GM18867 (cell line): ENCODE measurements at regions not wholly inside any gene's neighbourhood (a gene's known extent, or its start where the extent isn't known, plus 50 kb on each side); places are given as distances from the start of the nearest gene placed in this dataset.

ENCODE experiments used
- ATAC-seq: cut with Tn5 transposase; IDR thresholded peaks from one replicate; pipeline ENCODE4 v1.9.1; 2021; ENCODE audit warnings: mild to moderate bottlenecking, moderate library complexity; ENCODE audit not compliant: unreplicated experiment

DNA sequence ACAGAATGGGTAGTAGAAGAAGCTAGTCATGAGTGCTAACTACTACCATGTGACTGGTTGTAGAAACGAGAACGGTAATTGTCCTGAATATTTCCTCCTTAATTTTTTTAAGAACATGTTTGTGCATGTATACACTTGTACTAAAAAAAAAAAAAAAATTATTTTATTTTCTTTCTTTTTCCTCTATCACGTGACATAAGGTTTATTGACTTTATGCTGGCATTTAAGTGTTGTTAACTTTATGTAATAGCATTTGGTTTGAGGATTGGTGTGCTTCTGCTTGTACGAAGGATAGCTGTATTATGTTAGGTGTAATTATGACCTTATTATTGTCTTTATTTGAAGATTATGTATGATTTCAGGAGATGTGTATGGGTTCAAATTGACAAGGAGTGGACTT is 349.1 kb upstream of the PTPRD start:
- ATAC-seq = no peak

DNA sequence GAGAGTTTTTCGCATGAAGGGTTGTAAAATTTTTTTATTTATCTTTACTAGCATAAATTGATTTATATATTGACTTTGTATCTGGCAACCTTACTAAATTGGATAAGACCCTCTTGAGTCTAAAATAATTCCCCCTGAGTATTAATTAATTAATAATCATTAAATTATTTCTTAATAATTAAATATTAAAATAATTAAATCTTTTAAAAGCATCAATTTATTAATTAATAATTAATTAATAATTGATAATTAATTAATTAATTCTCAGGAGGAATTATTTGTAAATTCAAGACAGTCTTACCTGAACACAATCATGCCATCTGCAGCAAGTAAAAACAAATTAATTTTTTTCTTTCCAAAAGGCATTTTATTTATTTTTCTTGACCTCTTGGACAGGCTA is 370.4 kb upstream of the PTPRD start:
- ATAC-seq = no peak

DNA sequence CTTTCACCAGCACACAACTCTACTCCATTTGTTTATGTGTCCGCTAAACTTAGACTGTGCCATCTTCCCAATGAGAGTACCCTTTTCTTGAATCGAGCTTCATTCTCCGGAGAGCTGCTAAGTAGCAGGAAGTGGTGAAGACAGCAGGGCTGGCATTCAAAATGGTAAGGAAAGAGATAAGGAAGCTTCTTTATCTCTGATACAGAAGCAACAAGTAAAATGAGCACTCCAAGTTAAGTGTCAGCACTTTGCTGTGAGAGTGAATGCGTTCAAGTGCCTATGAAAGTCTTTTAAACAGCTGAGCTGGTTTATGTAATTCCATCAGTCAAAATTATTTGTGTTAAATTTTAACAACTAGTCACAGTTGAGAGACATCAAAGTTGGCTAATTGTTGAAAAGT is 386.8 kb upstream of the PTPRD start:
- no peak for ATAC-seq

DNA sequence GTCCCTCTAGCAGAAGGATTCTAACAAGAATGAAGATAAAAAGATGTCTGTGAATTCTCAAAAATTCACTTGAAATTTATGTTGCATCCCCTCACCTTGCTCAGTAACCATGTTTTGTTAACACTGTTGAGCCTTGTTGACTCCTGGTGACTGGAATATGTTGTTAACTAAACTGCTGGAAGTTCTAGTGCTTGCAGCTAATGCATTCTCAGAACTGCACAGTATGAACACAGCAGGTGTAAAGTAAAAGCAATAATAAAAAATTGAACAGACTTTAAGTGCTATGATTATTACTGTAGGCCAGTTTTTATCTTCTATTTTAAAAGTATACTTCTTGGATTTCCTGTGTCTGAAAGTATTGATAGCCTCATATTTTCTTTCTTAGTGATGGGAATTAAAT is 388.7 kb upstream of the PTPRD start:
- ATAC-seq = no peak

DNA sequence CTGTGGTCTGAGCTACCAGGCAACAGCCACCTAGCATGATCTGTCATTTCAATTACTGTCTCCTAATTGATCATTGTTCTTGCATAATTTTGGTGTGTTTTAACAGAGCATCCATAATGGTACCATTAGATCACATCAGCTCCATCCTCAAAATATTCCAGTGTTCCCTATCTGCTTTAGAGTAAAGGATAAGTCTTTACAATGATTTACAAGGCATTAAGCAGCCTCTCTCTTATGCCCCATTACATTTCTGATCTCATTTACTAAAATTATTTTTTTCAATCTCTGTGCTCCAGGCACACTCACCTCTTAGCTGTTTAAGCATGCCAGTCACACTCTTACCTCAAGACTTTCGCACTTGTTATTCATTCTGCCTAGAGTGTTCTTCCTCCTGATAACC is 389.9 kb upstream of the PTPRD start:
- no peak for ATAC-seq

DNA sequence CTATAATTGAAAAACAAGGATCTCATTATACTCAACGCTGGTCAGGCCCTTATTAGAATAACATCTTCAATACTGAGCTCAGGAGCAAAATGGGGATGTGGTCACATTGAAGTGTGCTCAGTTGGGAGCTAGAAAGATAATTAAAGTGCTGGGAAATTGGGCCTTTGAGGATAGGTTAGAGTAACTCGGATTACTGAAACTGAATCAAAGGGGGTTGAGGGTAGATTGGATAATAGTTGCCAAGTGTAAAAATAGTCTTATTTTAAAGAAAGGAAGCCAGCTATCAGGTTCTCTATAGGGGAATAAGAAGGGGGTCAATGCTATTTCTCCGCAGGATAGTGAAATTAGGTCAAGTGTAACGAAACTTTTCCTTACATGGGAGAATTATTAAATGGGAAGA is 391.0 kb upstream of the PTPRD start:
- ATAC-seq = no peak

DNA sequence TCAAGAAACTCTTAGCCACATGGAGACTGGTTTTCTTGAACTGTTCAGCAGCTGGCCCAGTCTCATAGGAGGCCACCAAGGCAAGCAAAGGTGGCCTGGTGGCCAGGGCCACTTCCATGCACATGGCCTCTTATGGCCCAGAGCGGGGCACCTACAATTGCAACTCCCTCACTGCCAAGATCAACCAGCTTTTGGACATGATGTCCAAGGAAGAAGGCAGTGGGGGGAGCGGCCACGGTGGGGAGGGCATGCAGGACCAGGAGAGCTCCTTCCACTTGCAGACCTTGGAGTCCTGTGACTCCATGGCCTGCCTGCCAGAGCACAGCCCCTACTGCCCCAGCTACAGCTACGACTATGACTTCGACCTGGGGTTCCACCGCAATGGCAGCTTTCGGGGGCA is 398.9 kb upstream of the PTPRD start:
- no peak for ATAC-seq

DNA sequence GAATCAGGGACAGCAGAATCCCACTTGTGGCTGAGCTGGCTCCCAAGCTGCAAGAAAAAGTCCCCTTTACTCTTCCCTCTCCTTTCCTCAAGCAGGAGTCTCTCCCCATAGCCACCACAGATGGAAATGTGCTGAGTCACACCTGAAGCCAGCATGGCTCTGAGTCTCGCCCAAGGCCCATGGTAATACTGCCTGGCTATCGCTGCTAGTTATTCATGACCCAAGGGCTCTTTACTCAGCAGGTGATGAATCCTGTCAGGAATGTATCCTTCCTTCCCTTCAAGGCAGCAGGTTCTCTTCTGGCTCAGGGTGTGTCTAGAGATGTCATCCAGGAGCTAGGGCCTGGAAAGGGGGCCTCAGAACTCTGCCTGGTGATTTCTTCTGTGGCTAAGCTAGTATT is 403.3 kb upstream of the PTPRD start:
- ATAC-seq = no peak

DNA sequence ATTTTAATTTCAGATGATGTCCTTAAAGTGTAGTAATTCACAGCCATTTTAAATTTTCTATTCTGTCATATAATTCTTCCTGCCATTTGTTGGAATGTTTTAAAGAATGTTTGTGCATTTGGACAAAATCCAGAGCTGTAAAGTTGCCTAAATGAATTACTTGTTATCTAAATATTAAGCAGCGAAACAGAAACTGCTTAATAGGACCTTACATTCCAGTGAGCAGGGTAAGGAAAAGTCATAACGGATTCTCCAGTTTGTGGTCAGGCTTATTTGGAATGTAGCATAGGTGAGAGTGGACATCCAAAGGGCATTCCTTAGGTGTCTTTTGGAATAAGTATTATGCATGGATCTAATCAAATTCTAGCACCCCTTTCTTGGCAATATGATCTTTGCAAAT is 410.4 kb upstream of the PTPRD start:
- no peak for ATAC-seq

DNA sequence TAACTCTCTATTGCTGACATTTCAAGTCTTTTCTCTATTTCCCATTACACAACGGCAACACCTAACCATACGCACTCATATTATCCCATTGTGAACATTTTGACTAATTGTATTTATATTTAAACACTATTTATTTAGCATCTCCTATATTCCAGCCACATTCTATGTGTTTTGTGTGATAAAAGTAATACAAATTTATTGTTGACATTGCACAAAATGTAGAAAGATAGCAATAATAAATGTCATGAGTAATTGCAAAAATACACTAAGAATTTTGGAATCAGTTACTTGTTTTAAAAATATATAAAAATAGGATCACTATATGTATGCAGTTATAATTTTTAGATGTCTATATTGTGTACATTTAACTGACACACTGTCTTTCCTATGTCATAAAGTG is 413.0 kb upstream of the PTPRD start:
- ATAC-seq = no peak

DNA sequence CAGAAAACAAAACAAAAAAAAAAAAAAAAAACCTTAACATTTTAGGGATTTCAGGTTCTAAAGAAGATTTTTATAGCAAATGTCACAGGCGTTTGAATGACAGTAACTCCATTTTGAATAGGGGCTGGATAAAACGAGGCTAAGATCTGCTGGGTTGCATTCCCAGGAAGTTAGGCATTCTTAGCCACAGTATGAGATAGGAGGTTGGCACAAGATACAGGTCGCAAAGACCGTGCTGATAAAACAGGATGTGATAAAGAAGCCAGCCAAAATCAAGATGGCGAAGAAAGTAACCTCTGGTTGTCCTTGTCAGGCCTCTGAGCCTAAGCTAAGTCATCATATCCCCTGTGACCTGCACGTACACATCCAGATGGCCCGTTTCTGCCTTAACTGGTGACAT is 425.6 kb upstream of the PTPRD start:
- no peak for ATAC-seq

DNA sequence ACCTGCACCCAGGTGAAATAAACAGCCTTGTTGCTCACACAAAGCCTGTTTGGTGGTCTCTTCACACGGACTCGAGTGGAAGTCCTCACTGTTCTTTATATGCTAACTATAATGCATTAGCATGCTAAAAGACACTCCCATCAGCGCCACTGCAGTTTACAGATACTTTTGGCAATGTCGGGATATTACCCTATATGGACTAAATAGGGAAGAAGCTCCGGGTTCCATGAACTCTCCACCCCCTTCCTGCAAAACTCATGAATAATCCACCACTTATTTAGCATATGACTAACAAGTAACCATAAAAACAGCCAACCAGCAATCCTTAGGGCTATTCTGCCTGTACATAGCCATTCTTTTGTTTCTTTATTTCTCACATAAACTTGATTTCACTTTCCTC is 426.2 kb upstream of the PTPRD start:
- ATAC-seq = no peak

DNA sequence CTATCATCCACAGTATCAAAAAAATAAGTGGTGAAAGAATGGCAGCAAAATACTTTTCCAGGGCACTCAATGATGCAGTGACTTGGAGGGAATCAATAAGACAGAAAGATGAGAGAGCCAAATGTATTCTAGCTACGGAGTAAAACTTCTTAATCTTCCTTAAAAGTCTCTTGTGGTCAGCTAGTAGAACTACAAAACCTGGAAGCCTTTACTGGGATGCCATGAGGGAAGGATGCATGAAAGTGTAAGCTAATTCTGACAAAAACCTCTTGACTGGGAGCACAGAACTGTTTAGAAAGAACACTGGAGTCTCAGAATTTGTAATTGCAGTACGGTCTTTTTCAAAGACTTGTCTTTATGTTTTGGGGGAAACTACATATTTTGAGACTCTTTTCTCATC is 432.8 kb upstream of the PTPRD start:
- ATAC-seq = no peak

DNA sequence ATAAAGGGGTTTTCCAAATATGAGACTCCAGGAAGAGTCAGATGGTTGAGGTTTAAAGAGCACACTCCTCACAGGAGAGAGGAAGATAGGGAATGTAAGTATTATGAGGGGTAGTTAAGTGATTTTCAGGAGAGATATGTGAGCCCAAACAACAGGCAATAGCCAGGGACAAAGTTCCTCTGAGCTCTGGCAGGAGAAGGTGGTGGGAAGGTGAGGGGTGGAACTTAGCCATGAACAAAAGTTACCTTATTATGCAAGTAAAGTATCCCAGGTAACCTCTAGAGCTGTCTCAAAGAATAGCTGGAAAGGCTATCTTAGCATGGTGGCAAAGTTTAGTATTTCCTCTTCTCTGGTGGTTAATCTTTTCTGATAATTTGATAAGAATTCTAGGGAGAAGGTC is 450.5 kb upstream of the PTPRD start:
- no peak for ATAC-seq

DNA sequence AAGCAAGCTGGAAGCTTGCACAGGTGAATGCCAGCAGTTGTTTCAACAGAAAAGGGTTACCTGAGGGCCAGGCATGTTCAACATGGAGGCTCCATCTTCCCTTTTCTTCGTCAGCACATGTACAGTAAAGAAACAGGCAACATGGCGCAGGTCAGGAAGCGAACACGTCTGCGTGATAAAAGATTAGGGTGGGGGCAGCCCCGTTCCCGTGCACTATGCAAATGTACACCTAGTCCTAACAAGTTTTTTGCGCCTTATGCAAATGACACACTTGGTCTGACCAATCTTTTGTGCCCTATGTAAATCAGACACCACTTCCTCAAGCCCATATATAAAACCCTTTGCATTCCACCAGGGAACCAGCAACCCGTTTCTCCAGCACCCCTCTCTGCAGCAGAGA is 452.1 kb upstream of the PTPRD start:
- no peak for ATAC-seq

DNA sequence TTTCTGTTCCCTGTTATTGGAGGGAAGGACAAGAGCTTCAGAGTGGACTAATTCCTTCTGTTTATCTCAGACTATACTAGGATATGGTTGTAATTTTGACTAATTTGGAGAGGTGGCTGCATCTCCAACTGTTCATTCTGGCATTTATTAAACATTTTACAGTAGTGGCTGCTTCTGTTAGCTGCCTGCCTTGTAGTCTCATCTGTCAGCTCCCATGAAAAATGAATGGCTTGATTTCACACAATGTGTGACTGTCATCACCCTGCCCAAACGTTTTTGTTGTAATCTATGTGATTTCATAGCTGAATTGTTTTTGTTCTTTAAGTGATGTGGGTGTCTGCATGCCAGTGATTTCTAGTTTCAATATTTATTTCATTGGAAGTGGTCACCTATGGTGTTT is 459.4 kb upstream of the PTPRD start:
- no peak for ATAC-seq

DNA sequence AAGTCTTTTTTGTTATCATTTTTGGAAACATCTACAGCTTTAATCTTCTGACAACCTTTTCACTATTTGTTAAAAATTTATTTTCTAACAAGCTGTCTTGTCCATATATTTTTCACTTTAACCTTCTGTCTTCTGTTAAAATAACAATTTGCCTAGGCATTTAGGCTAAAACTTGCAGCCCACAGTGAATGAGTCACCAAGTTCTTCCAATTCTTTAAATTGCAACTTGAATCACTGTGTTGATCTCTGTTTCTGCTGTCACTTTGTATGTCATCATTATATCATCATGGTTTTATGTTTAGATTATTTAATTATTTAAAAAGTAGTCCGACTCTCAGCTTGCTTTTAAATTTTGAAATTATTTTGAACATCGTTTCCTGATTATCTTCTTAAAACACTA is 473.8 kb upstream of the PTPRD start:
- ATAC-seq = no peak

DNA sequence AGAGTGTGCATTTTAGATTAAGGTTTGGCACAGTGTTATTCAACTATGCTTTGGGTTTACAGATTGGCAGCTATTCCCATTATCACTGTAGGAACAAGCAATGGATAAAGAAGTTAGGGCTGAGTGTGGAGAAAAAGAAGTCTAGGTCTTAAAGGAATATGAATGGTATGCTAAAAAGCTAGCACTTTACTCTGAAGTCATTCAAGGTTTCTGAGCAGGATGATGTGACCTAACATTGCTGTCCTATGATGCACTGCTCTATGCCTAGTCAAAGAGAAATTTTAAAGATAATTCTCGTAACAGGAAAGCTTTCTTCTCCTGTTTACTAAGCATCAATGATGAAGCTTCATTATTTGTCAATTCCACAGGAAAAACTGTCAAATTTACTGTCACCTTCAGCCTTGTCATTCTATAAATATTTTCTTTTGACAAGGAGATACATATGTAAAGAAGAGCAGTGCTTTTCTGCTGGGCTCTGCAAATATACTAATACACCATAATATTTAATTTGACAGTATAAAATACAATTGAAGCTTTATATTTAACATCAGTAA is 476.1 kb upstream of the PTPRD start:
- ATAC-seq = no peak

DNA sequence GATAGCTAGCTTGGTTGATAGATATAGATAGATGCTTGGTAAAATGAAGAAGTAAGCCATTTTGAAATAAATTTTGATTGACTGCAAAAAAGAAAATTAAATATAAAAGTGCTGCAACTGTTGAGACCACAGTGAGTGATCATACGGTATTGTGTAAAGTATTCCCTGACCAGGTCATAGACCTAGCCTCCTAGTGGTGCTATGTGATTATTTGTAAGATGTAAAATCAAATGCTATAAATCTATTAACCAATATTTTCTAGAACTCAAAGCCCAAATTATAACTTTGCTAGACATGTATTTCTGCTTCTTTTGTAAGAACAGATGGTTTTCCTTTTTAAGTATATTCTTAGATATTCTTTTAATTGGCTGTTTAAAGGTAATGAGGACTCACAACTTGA is 480.2 kb upstream of the PTPRD start:
- ATAC-seq = no peak

DNA sequence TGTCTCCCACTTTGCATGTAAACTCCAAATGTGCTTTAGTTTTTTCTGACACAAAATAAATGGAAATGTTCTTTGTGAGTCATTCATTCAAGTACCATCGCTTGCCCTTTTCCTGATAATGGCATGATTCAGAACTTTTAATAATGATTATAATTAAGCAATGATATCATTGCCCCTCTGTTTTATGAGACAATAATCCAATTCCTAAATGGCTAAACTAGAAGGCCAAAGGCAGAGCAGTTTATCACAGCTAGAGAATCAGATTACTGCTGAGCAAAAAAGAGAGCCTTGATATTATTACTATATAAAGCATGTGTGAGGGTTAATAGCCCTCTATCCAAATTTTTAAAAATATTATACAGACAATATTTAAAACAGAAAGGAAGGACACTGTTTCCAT is 484.2 kb upstream of the PTPRD start:
- ATAC-seq = no peak

DNA sequence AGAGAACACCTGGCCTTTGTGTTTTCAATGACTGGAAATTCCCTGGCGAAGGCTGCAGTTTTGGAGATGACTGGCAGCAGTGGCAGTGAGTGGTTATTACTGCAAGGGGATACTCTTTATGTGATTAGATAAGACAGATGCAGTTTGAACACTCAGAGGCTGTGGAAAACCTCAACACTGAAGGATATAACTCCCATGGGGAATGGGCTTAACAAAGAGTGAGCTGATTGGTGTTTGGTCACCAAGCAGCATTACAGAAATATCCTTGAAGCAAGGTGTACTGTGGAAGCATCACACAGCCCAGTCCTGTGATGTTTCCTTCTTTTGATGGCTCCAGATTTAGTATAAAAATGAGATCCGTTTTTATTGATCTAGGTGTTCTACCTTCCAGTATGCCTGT is 490.7 kb upstream of the PTPRD start:
- no peak for ATAC-seq

DNA sequence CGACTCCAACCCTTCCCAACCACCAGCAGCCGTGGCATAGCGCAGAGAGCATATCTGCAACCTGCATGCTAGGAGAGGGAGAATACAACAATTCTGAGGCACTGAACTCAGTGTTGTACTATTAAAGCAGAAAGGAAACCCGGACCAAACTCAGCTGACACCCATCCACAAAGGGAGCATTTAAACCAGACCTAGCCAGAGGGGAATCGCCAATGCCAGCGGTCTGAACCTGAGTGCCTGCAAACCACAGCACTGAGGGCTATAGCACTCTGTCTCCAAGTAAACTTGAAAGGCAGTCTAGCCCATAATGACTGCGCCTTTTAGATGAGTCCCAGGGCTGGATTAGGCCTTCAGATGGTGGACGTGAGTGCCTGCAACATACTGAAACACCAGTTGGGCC is 494.4 kb upstream of the PTPRD start:
- ATAC-seq = no peak

DNA sequence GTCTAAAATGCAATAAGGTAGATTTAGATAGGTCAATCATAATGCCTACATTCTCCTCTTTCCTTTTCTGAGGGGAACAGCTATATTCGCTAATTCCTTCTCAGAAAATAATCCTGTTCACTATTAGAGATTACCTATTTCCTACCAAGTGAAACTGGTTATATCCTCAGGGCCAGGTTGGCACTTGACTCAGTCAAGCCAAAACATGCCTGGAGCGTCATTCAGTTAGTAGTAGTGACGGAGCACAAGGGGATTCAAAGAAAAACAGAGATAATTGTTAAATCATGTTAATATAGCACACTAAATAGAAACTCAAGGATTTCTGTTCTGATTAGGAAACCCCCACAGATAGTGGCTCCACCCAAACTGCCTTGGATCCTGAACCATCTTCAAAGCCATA is 515.4 kb upstream of the PTPRD start:
- ATAC-seq = no peak

DNA sequence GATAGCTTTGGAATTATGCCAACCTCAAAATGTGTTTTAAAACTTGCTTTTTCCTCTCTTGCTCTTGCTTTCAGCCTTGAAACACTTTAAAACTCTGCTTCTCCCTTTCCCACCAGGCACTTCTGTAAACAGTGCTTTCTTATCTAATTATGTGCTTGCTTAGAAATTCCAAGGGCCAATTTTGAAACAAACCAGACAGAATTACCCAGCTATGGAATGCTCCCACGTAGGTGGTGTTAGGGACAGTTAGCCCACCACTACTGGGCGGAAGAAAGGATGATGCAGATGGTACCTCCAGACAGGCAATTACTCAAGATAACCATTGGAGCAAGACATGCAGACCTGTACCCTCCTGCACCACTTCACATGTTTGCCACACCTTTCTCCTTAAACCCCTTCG is 523.0 kb upstream of the PTPRD start:
- no peak for ATAC-seq
